ENCODE measurements at regions not wholly inside any gene's neighbourhood (a gene's known extent, or its start where the extent isn't known, plus 50 kb on each side); places are given as distances from the start of the nearest gene placed in this dataset.

DNA sequence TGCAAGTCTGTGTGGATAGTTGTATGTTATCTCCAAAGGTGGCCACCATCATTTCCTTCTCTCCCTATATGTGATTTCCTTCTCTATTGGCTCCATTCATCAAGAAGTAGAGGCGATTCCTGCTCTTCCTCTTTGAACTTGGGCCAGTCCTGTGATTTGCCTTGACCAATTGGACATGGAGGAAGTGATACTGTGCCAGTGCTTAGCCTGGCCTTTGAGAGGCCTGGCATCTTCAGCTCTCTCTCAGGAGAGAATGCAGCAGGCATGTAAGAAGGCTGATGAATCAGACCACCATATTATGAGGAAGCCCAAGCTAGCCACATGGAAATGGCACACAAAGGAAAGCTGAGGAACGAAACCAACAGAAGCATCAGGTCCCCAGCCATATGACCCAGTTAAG lies 195.0 kb upstream of the SVIL start:
- DNase-seq (ENCODE audit: low read depth in 6 of 9, low spot score in 9 of 9): no peak
- 91% methylated on average over 2 of the region's 2 CpGs for whole genome bisulfite sequencing
- H3K9me3 ChIP-seq (ENCODE audit: control insufficient read depth in 2 of 2, insufficient read depth in 1 of 2, low read length in 1 of 2): no peaks in the 10 kb centered on the region
- no peaks in the 10 kb centered on the region for H3K27me3 ChIP-seq (ENCODE audit: control insufficient read depth in 2 of 2, insufficient read depth in 1 of 2, low read length in 1 of 2)
- H3K36me3 ChIP-seq (ENCODE audit: control insufficient read depth in 2 of 2, insufficient read depth in 2 of 2, low read length in 1 of 2): no peaks in the 10 kb centered on the region
- H3K4me3 ChIP-seq (ENCODE audit: low read length in 2 of 2): no peak overlapping the region
- peaks cover 0 to 4% of the 10 kb centered on the region in 2 donors for H3K4me1 ChIP-seq (ENCODE audit: control insufficient read depth in 2 of 2, insufficient read depth in 2 of 2, low read length in 2 of 2)
- no peak overlapping the region for H3K27ac ChIP-seq (ENCODE audit: low read depth in 1 of 2, low read length in 1 of 2)

GRCh38 chr10:29828956-29829355 lies 194.2 kb upstream of the SVIL start:
- no peak for DNase-seq (ENCODE audit: low read depth in 6 of 9, low spot score in 9 of 9)
- no peak overlapping the region for H3K4me3 ChIP-seq (ENCODE audit: low read length in 2 of 2)
- 88% methylated on average over 3 of the region's 3 CpGs for WGBS

DNA sequence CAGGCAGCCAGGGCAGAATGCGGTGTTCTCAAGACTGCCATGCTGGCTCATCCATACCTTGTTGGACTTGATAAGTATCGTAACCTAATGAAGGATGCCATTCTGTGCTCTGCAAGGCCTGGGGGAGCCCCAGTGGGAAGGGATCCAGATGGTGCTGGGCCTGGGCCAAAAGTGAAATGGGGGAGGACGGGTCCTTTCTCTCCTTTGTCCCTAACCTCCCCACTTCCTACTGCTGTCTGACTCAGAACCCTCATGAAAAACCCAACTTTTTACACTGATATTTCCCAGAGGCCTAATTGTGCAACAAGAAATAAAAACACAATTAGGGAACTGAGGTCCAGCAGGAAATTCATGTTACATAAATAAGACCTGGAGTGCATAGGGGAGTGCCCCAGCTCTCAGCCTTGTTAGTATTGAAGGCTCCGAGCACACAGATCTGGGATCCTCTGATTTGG lies 193.7 kb upstream of the SVIL start:
- 90% methylated on average over 4 of the region's 4 CpGs for WGBS
- Histone ChIP-seq H3K27ac (ENCODE audit: low read depth in 1 of 2, low read length in 1 of 2) (no peak overlapping the region), H3K9me3 (ENCODE audit: control insufficient read depth in 2 of 2, insufficient read depth in 1 of 2, low read length in 1 of 2) (no peaks in the 10 kb centered on the region), H3K36me3 (ENCODE audit: control insufficient read depth in 2 of 2, insufficient read depth in 2 of 2, low read length in 1 of 2) (no peaks in the 10 kb centered on the region), H3K4me3 (ENCODE audit: low read length in 2 of 2) (no peak overlapping the region), H3K4me1 (ENCODE audit: control insufficient read depth in 2 of 2, insufficient read depth in 2 of 2, low read length in 2 of 2) (peaks cover 0 to 4% of the 10 kb centered on the region in 2 donors), H3K27me3 (ENCODE audit: control insufficient read depth in 2 of 2, insufficient read depth in 1 of 2, low read length in 1 of 2) (no peaks in the 10 kb centered on the region)
- DNase-seq (ENCODE audit: low read depth in 6 of 9, low spot score in 9 of 9): no peak

More at GRCh38 chr10:29828956-29829355, 194.2 kb upstream of the SVIL start:
- Histone ChIP-seq H3K4me1 (ENCODE audit: control insufficient read depth in 2 of 2, insufficient read depth in 2 of 2, low read length in 2 of 2) (peaks cover 0 to 4% of the 10 kb centered on the region in 2 donors), H3K27ac (ENCODE audit: low read depth in 1 of 2, low read length in 1 of 2) (no peak overlapping the region), H3K9me3 (ENCODE audit: control insufficient read depth in 2 of 2, insufficient read depth in 1 of 2, low read length in 1 of 2) (no peaks in the 10 kb centered on the region), H3K36me3 (ENCODE audit: control insufficient read depth in 2 of 2, insufficient read depth in 2 of 2, low read length in 1 of 2) (no peaks in the 10 kb centered on the region), H3K27me3 (ENCODE audit: control insufficient read depth in 2 of 2, insufficient read depth in 1 of 2, low read length in 1 of 2) (no peaks in the 10 kb centered on the region)

DNA sequence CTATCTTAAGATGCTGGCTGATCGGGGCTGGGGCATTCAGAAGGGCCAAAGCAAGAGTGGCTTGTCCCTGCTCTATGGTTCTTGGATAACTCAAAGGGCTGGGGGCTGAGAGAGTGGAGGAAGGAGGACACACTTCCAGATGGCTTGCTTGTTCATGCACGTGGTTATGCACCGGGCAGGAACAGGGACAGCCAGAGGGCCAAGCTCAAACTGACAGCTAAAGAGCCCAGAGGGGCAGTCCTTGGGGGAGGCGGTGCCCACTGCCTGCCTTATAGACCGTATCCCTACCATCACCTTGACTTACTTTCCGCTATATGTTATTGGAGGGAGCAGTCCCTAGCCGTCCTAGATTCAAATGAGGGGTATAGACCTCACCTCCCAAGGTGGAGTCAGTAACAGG lies 192.7 kb upstream of the SVIL start:
- Histone ChIP-seq H3K4me3 (ENCODE audit: low read length in 2 of 2) (no peak overlapping the region), H3K4me1 (ENCODE audit: control insufficient read depth in 2 of 2, insufficient read depth in 2 of 2, low read length in 2 of 2) (peaks cover 0 to 4% of the 10 kb centered on the region in 2 donors), H3K27me3 (ENCODE audit: control insufficient read depth in 2 of 2, insufficient read depth in 1 of 2, low read length in 1 of 2) (no peaks in the 10 kb centered on the region), H3K36me3 (ENCODE audit: control insufficient read depth in 2 of 2, insufficient read depth in 2 of 2, low read length in 1 of 2) (no peaks in the 10 kb centered on the region), H3K9me3 (ENCODE audit: control insufficient read depth in 2 of 2, insufficient read depth in 1 of 2, low read length in 1 of 2) (no peaks in the 10 kb centered on the region), H3K27ac (ENCODE audit: low read depth in 1 of 2, low read length in 1 of 2) (no peak overlapping the region)
- 97% methylated on average over 7 of the region's 7 CpGs for WGBS
- no peak for DNase-seq (ENCODE audit: low read depth in 6 of 9, low spot score in 9 of 9)

DNA sequence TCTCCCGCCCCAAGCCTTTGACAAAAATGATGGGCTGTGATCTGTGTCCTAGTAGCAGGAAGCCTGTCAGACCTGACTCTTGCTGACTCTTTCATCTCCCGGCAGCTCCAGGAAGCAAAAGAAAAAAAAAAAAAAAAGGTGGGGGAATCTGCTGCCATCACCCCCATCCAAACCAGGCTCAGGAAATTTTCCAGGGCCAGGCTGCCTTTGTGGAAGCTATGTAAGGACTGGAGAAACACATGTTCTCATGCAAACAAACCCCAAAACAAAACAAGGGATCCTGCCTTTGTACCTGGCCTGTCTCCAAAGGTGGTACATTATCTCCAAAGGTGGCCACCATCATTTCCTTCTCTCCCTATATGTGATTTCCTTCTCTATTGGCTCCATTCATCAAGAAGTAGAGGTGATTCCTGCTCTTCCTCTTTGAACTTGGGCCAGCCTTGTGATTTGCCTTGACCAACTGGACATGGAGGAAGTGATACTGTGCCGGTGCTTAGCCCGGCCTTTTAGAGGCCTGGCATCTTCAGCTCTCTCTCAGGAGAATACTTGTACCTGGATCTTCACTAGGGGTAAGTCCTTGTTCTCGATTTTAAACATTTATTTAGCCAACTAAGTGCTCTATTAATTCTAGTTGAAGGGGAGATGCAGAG lies 192.2 kb upstream of the SVIL start:
- 85% methylated on average over 5 of the region's 5 CpGs for WGBS
- peaks cover 0 to 4% of the 10 kb centered on the region in 2 donors for H3K4me1 ChIP-seq (ENCODE audit: control insufficient read depth in 2 of 2, insufficient read depth in 2 of 2, low read length in 2 of 2)
- no peak for DNase-seq (ENCODE audit: low read depth in 6 of 9, low spot score in 9 of 9)
- no peak overlapping the region for H3K4me3 ChIP-seq (ENCODE audit: low read length in 2 of 2)
- H3K9me3 ChIP-seq (ENCODE audit: control insufficient read depth in 2 of 2, insufficient read depth in 1 of 2, low read length in 1 of 2): no peaks in the 10 kb centered on the region
- H3K36me3 ChIP-seq (ENCODE audit: control insufficient read depth in 2 of 2, insufficient read depth in 2 of 2, low read length in 1 of 2): no peaks in the 10 kb centered on the region
- no peaks in the 10 kb centered on the region for H3K27me3 ChIP-seq (ENCODE audit: control insufficient read depth in 2 of 2, insufficient read depth in 1 of 2, low read length in 1 of 2)
- H3K27ac ChIP-seq (ENCODE audit: low read depth in 1 of 2, low read length in 1 of 2): no peak overlapping the region

- no peak overlapping the region for H3K27ac ChIP-seq (ENCODE audit: low read depth in 1 of 2, low read length in 1 of 2)
- no peak for DNase-seq (ENCODE audit: low read depth in 6 of 9, low spot score in 9 of 9)
- H3K4me3 ChIP-seq (ENCODE audit: low read length in 2 of 2): no peak overlapping the region
- 96% methylated on average over 5 of the region's 5 CpGs for WGBS
- H3K36me3 ChIP-seq (ENCODE audit: control insufficient read depth in 2 of 2, insufficient read depth in 2 of 2, low read length in 1 of 2): no peaks in the 10 kb centered on the region
- H3K4me1 ChIP-seq (ENCODE audit: control insufficient read depth in 2 of 2, insufficient read depth in 2 of 2, low read length in 2 of 2): peaks cover 0 to 4% of the 10 kb centered on the region in 2 donors
- H3K9me3 ChIP-seq (ENCODE audit: control insufficient read depth in 2 of 2, insufficient read depth in 1 of 2, low read length in 1 of 2): no peaks in the 10 kb centered on the region
- no peaks in the 10 kb centered on the region for H3K27me3 ChIP-seq (ENCODE audit: control insufficient read depth in 2 of 2, insufficient read depth in 1 of 2, low read length in 1 of 2)
Measured at GRCh38 chr10:29826221-29826620, 191.4 kb upstream of the SVIL start.

GRCh38 chr10:29823553-29824080 lies 188.8 kb upstream of the SVIL start:
- no peak for DNase-seq (ENCODE audit: low read depth in 6 of 9, low spot score in 9 of 9)
- Histone ChIP-seq H3K4me1 (ENCODE audit: control insufficient read depth in 2 of 2, insufficient read depth in 2 of 2, low read length in 2 of 2) (peaks cover 0 to 4% of the 10 kb centered on the region in 2 donors), H3K27me3 (ENCODE audit: control insufficient read depth in 2 of 2, insufficient read depth in 1 of 2, low read length in 1 of 2) (no peaks in the 10 kb centered on the region), H3K4me3 (ENCODE audit: low read length in 2 of 2) (no peak overlapping the region), H3K27ac (ENCODE audit: low read depth in 1 of 2, low read length in 1 of 2) (no peak overlapping the region), H3K36me3 (ENCODE audit: control insufficient read depth in 2 of 2, insufficient read depth in 2 of 2, low read length in 1 of 2) (no peaks in the 10 kb centered on the region), H3K9me3 (ENCODE audit: control insufficient read depth in 2 of 2, insufficient read depth in 1 of 2, low read length in 1 of 2) (peaks cover 0 to 3% of the 10 kb centered on the region in 2 donors)
- WGBS: 94% methylated on average over 7 of the region's 7 CpGs

DNA sequence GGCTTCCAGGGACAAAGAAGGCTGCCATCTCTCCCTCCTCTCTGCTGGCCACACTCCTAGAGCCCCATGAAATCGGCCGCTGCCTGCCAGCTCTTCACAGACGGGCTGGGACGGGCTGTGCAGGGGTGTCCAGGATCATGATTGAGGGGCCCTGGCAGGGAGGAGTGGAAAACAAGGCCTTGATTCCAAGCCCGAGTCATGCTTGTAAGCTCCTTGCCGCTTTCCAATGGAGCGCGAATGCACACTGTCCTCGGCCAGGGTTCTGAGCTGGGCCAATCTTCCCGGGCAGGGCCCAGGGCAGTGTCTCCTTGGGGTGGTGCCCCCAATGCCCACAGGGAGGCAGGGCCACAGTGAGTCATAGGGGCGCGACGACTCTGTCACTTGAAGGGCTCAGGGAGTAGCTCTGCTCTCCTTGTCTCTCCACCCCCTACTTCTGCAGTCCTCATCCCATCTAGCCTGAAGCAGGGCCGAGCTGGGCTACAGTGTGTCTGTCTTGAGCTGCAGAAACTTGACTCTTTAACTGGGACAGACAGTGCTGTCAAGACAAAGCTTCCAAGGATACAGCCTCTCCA lies 186.2 kb upstream of the SVIL start:
- no peaks in the 10 kb centered on the region for H3K4me1 ChIP-seq (ENCODE audit: control insufficient read depth in 2 of 2, insufficient read depth in 2 of 2, low read length in 2 of 2)
- no peaks in the 10 kb centered on the region for H3K36me3 ChIP-seq (ENCODE audit: control insufficient read depth in 2 of 2, insufficient read depth in 2 of 2, low read length in 1 of 2)
- no peak for DNase-seq (ENCODE audit: low read depth in 6 of 9, low spot score in 9 of 9)
- 94% methylated on average over 14 of the region's 14 CpGs for WGBS
- no peaks in the 10 kb centered on the region for H3K27me3 ChIP-seq (ENCODE audit: control insufficient read depth in 2 of 2, insufficient read depth in 1 of 2, low read length in 1 of 2)
- H3K27ac ChIP-seq (ENCODE audit: low read depth in 1 of 2, low read length in 1 of 2): peak overlapping the region; percentile 21 to 59
- H3K9me3 ChIP-seq (ENCODE audit: control insufficient read depth in 2 of 2, insufficient read depth in 1 of 2, low read length in 1 of 2): peaks cover 0 to 3% of the 10 kb centered on the region in 2 donors
- no peak overlapping the region for H3K4me3 ChIP-seq (ENCODE audit: low read length in 2 of 2)

DNA sequence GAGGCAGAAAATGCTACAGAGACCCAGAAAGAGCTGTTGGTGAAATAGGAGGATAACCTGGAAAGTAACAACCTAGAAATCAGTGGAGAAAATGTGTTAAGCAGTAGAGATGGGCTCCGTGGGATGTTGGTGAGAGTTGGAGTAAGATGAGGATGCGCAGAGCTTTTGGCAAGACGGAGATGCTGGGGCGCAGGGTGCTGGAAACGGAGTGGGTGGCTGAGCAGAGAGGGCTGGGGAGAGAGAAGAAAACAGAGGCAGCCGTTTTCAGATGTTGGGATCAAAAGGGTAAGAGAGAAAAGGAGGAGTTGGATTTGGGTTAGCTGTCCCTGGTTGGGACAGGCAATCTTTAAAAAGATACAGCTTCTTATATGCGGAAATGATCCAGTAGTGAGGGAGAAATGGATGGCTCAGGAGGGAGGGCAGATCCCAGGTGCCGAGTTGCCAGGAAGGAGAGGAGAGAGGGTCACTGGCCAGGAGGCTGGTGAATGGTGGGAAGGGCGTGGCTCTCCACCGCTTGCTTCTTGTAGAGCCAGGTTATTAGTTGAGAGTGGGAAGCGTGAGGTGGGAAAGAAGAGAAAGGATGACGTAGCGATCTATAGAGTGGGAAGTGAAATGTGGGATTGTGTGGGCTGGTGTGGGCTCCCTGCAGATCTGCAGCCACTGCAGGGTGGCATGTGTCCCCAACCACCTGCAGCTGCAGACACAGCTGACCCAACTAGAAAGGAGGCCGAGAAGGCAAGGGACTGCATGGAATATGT lies 182.2 kb upstream of the SVIL start:
- H3K27me3 ChIP-seq (ENCODE audit: control insufficient read depth in 2 of 2, insufficient read depth in 1 of 2, low read length in 1 of 2): no peaks in the 10 kb centered on the region
- 98% methylated on average over 14 of the region's 14 CpGs for whole genome bisulfite sequencing
- no peak overlapping the region for H3K27ac ChIP-seq (ENCODE audit: low read depth in 1 of 2, low read length in 1 of 2)
- H3K36me3 ChIP-seq (ENCODE audit: control insufficient read depth in 2 of 2, insufficient read depth in 2 of 2, low read length in 1 of 2): no peaks in the 10 kb centered on the region
- no peak for DNase-seq (ENCODE audit: low read depth in 6 of 9, low spot score in 9 of 9)
- no peak overlapping the region for H3K4me3 ChIP-seq (ENCODE audit: low read length in 2 of 2)
- H3K4me1 ChIP-seq (ENCODE audit: control insufficient read depth in 2 of 2, insufficient read depth in 2 of 2, low read length in 2 of 2): peaks cover 15 to 21% of the 10 kb centered on the region in 2 donors
- peaks cover 0 to 3% of the 10 kb centered on the region in 2 donors for H3K9me3 ChIP-seq (ENCODE audit: control insufficient read depth in 2 of 2, insufficient read depth in 1 of 2, low read length in 1 of 2)

Measured in thymus (tissue), 11 donors.